Panc1 (cell line): ENCODE measurements at regions not wholly inside any gene's neighbourhood (a gene's known extent, or its start where the extent isn't known, plus 50 kb on each side); places are given as distances from the start of the nearest gene placed in this dataset.

Source experiments
- ATAC-seq: fragments of 200-7000 bp; cut with Tn5 transposase; 2 replicates; pipeline ENCODE4 v1.9.1; 2020; ENCODE audit warnings: mild to moderate bottlenecking, moderate library complexity
- BruUV-seq: library from RNA; stranded (reverse); fragments of 400-500 nt; replicated peaks from 2 replicates; lab custom pipeline; 2021; lab: Mats Ljungman, UMichigan
- CTCF ChIA-PET: fragments of 300-600 bp; sonication (Branson Sonifier 250); formaldehyde crosslinking; loops from one replicate; lab custom pipeline; 2022; ENCODE audit warnings: antibody characterized with exemption; lab: Charles Lee
- POLR2A ChIA-PET: fragments of 300-600 bp; sonication (Branson Sonifier 250); formaldehyde crosslinking; loops from one replicate; lab custom pipeline; 2022; ENCODE audit warnings: antibody characterized with exemption; lab: Charles Lee
- DNase-seq: peaks from one replicate; pipeline ENCODE4 v3.0.0-alpha.2; 2010; ENCODE audit warnings: low read depth, low spot score
- H3K27ac ChIP-seq: 2 replicates; pipeline ENCODE4 v1.5.1; 2011; ENCODE audit warnings: mild to moderate bottlenecking, low read length, inconsistent platforms
- H3K27me3 ChIP-seq: fragments of 200-500 bp; sonication (Bioruptor generic); 2 replicates; pipeline ENCODE4 v1.6.0; 2014; ENCODE audit warnings: low read length, inconsistent platforms; ENCODE audit not compliant: control insufficient read depth, insufficient read depth
- H3K36me3 ChIP-seq: fragments of 200-500 bp; sonication (Bioruptor generic); 2 replicates; pipeline ENCODE4 v1.5.1; 2014; ENCODE audit warnings: inconsistent platforms, mild to moderate bottlenecking, low read length, moderate library complexity; ENCODE audit not compliant: control insufficient read depth, insufficient read depth
- H3K4me1 ChIP-seq: 2 replicates; pipeline ENCODE4 v1.5.1; 2011; ENCODE audit warnings: inconsistent platforms, mild to moderate bottlenecking, low read length, moderate library complexity; ENCODE audit not compliant: control insufficient read depth, insufficient read depth
- H3K4me3 ChIP-seq, 2 experiments: 2 replicates each; pipeline ENCODE4 v1.5.1; 2011 to 2012; ENCODE audit warnings: low read depth in 2 of 2, low read length in 2 of 2, mild to moderate bottlenecking in 2 of 2, inconsistent platforms in 1 of 2, moderate library complexity in 1 of 2
- H3K9me3 ChIP-seq: fragments of 200-500 bp; sonication (Bioruptor generic); 2 replicates; pipeline ENCODE4 v1.5.1; 2014; ENCODE audit warnings: low read depth, mild to moderate bottlenecking, inconsistent platforms, low read length, moderate library complexity; ENCODE audit not compliant: control insufficient read depth, insufficient read depth
- POLR2AphosphoS5 ChIP-seq: IDR thresholded peaks from 2 replicates; pipeline ENCODE4 v1.6.1; 2012; ENCODE audit warnings: mild to moderate bottlenecking, low read depth, low read length, moderate library complexity
- TCF7L2 ChIP-seq: IDR thresholded peaks from 2 replicates; pipeline ENCODE4 v1.6.1; 2011; ENCODE audit warnings: mild to moderate bottlenecking, low read depth, low read length, inconsistent platforms
- in situ Hi-C: cut with HindIII; loops from 2 replicates; pipeline ENCODE4 v1.10.0; 2016; ENCODE audit warnings: low sequenced_read_pairs, low pct_unique_long_range_greater_than_20kb
- intact Hi-C: fragments of 100-400 bp; cut with micrococcal nuclease; formaldehyde crosslinking; loops from one replicate; pipeline ENCODE4 v1.10.0; 2022; ENCODE audit not compliant: unreplicated experiment
- TF ChIP-seq, protein P1 (sequence below), 2 experiments: IDR thresholded peaks; 2 replicates each; pipeline ENCODE4 v1.6.1; 2011 to 2012; ENCODE audit warnings: low read depth in 2 of 2, control low read depth in 1 of 2, low read length in 1 of 2, mild to moderate bottlenecking in 1 of 2, moderate library complexity in 1 of 2; ENCODE audit not compliant: insufficient read depth in 1 of 2
- TF ChIP-seq, protein P2 (sequence below): fragments of 450-650 bp; IDR thresholded peaks from 2 replicates; pipeline ENCODE4 v1.5.1; 2017; ENCODE audit warnings: mild to moderate bottlenecking

- Histone ChIP-seq H3K27ac (no peak overlapping the region), H3K9me3 (no peaks in the 10 kb centered on the region), H3K4me1 (no peaks in the 10 kb centered on the region), H3K36me3 (no peaks in the 10 kb centered on the region), H3K27me3 (no peaks in the 10 kb centered on the region; the same call in 1 of the 2 replicates), H3K4me3 (no peak overlapping the region)
- CTCF ChIA-PET, result no interaction called here
- intact Hi-C loops (no loop called here), in situ Hi-C loops (no loop called here)
- ATAC-seq, result peak; percentile 53
- TF ChIP-seq, protein P1, sequence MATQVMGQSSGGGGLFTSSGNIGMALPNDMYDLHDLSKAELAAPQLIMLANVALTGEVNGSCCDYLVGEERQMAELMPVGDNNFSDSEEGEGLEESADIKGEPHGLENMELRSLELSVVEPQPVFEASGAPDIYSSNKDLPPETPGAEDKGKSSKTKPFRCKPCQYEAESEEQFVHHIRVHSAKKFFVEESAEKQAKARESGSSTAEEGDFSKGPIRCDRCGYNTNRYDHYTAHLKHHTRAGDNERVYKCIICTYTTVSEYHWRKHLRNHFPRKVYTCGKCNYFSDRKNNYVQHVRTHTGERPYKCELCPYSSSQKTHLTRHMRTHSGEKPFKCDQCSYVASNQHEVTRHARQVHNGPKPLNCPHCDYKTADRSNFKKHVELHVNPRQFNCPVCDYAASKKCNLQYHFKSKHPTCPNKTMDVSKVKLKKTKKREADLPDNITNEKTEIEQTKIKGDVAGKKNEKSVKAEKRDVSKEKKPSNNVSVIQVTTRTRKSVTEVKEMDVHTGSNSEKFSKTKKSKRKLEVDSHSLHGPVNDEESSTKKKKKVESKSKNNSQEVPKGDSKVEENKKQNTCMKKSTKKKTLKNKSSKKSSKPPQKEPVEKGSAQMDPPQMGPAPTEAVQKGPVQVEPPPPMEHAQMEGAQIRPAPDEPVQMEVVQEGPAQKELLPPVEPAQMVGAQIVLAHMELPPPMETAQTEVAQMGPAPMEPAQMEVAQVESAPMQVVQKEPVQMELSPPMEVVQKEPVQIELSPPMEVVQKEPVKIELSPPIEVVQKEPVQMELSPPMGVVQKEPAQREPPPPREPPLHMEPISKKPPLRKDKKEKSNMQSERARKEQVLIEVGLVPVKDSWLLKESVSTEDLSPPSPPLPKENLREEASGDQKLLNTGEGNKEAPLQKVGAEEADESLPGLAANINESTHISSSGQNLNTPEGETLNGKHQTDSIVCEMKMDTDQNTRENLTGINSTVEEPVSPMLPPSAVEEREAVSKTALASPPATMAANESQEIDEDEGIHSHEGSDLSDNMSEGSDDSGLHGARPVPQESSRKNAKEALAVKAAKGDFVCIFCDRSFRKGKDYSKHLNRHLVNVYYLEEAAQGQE (IDR thresholded peaks at IDR 0.05; ENCODE audit: insufficient read depth in 1 of 2, low read depth in 2 of 2, low read length in 1 of 2), result no peak
- TF ChIP-seq, protein P2, sequence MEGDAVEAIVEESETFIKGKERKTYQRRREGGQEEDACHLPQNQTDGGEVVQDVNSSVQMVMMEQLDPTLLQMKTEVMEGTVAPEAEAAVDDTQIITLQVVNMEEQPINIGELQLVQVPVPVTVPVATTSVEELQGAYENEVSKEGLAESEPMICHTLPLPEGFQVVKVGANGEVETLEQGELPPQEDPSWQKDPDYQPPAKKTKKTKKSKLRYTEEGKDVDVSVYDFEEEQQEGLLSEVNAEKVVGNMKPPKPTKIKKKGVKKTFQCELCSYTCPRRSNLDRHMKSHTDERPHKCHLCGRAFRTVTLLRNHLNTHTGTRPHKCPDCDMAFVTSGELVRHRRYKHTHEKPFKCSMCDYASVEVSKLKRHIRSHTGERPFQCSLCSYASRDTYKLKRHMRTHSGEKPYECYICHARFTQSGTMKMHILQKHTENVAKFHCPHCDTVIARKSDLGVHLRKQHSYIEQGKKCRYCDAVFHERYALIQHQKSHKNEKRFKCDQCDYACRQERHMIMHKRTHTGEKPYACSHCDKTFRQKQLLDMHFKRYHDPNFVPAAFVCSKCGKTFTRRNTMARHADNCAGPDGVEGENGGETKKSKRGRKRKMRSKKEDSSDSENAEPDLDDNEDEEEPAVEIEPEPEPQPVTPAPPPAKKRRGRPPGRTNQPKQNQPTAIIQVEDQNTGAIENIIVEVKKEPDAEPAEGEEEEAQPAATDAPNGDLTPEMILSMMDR, result no peak
- no peak for TF ChIP-seq POLR2AphosphoS5
- DNase-seq, result no peak
- no TSS peak for BruUV-seq
- POLR2A ChIA-PET, result no interaction called here
These were observed 64.2 kb upstream of the OTOS start for GRCh38 chr2:240204431-240205276.

DNA sequence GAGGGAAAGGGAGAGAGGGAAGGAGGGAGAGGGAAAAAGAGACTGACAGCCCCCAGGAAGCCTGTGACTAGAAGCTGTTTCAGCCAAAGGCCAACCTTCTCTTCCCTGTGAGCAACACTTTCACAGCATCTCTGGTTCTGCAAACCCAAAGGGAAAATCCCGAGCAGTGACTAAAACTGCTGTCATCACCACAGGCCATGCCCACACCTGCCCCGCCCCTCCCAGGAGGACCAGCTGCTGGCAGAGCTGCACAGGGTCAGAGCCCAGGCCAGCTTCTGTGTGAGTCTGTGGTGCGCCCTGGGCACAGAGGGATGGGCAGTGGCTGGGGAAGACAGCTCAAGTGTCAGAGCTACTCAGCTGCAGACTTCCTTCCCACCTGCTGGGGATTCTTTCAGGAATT, 64.9 kb upstream of the OTOS start:
- no peaks in the 10 kb centered on the region for H3K36me3 ChIP-seq
- H3K27ac ChIP-seq, result no peak overlapping the region
- no TSS peak for BruUV-seq
- H3K27me3 ChIP-seq, result no peaks in the 10 kb centered on the region; the same call in 1 of the 2 replicates
- CTCF ChIA-PET, result no interaction called here
- no peak overlapping the region for H3K4me3 ChIP-seq
- H3K4me1 ChIP-seq, result no peaks in the 10 kb centered on the region
- no peak for TF ChIP-seq TCF7L2
- TF ChIP-seq, protein P2, result no peak
- TF ChIP-seq POLR2AphosphoS5, result no peak
- POLR2A ChIA-PET, result no interaction called here
- DNase-seq (peak; percentile 45), ATAC-seq (peak; percentile 89)
- intact Hi-C loops, result no loop called here
- in situ Hi-C loops, result no loop called here
- no peaks in the 10 kb centered on the region for H3K9me3 ChIP-seq
